Testis (tissue), 2 donors: ENCODE measurements at regions not wholly inside any gene's neighbourhood (a gene's known extent, or its start where the extent isn't known, plus 50 kb on each side); places are given as distances from the start of the nearest gene placed in this dataset.

ENCODE experiments used
- DNase-seq: peaks from one replicate; pipeline ENCODE4 v3.0.0-alpha.2; 2019
- H3K27ac ChIP-seq, 2 donors: fragments of 200-600 bp; sonication (generic); one replicate each; pipeline ENCODE4 v1.5.1; 2019
- H3K27me3 ChIP-seq: fragments of 200-600 bp; sonication (generic); one replicate; pipeline ENCODE4 v1.5.1; 2019
- H3K36me3 ChIP-seq: fragments of 200-600 bp; sonication (generic); one replicate; pipeline ENCODE4 v1.5.1; 2017; ENCODE audit warnings: low read depth; ENCODE audit errors: missing control alignments
- H3K4me1 ChIP-seq: fragments of 200-600 bp; sonication (generic); one replicate; pipeline ENCODE4 v1.5.1; 2019
- H3K4me3 ChIP-seq, 2 donors: fragments of 200-600 bp; sonication (generic); one replicate each; pipeline ENCODE4 v1.5.1; 2017 to 2019
- H3K9me3 ChIP-seq: fragments of 200-600 bp; sonication (generic); one replicate; pipeline ENCODE4 v1.5.1; 2017
- CTCF ChIP-seq, 3 experiments: fragments of 450-650 bp in 2 of 3; fragments of 200-600 bp in 1 of 3; sonication (generic) in 1 of 3; IDR thresholded peaks; one replicate each; pipeline ENCODE4 v1.5.1; 2016 to 2019; ENCODE audit warnings: antibody characterized with exemption in 3 of 3, mild to moderate bottlenecking in 2 of 3, moderate library complexity in 1 of 3
- POLR2A ChIP-seq: fragments of 450-650 bp; IDR thresholded peaks from one replicate; pipeline ENCODE4 v1.6.1; 2017; ENCODE audit warnings: antibody characterized with exemption, mild to moderate bottlenecking, moderate library complexity
- WGBS, 2 donors: methylation state at CpG; one replicate each; pipeline ENCODE4 v1.1.5; 2018; 5-methylcytosine and 5-hydroxymethylcytosine counted together
- intact Hi-C: fragments of 100-400 bp; cut with DNase I; formaldehyde crosslinking; loops from one replicate; pipeline ENCODE4 v1.15.1; 2023; ENCODE audit warnings: low total_unique reads

DNA sequence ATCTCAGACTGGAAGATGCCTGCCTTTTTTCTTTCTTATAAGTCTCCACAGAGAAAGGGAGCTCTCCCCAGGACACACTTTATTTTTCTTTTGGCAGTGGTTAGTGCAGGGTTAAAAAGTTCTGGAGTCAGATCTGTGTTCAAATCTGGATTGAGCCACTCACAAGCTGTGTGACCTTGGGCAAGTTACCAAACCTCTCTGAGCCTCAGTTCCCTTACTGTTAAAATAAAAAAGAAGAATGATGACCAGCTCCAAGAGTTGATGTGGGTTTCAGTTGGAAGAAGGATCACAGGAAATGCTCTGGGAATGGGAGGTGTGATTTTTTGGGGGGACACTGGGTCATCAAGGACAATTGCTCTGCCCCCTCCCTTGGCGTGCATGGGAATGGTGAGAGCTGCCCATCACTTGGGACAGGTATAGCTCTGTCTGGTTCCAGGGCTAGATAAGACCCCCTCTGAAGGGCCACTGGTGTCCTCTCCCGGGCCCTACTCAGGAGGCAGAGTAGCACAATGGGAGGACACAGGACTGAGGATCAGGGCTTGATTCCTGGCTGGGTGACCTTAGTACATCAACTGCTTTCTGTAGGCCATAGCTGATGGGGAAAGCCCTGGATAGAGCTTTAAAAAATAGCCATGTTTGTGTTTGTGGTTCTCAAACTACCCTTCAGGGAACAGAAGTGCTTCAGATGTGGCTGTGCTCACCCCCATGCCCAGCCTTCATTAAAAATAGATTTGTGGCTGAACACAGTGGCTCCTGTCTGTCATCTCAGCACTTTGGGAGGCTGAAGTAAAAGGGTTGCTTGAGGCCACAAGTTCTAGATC, 228.3 kb downstream of the MIAT start:
- DNase-seq, result no peak
- 44 to 68% methylated on average over 2 of the region's 2 CpGs for WGBS, 2 donors
- Histone ChIP-seq H3K9me3 (no peaks in the 10 kb centered on the region), H3K4me3 (no peak overlapping the region), H3K27me3 (no peaks in the 10 kb centered on the region), H3K27ac (no peak overlapping the region), H3K36me3 (no peaks in the 10 kb centered on the region), H3K4me1 (peaks cover 6% of the 10 kb centered on the region)
- TF ChIP-seq CTCF (IDR thresholded peaks at IDR 0.05), result no peak
- no peak for TF ChIP-seq POLR2A
- intact Hi-C loops, result no loop called here

GRCh38 chr22:26887456-26887855, 230.1 kb downstream of the MIAT start:
- DNase-seq, result no peak
- H3K9me3 ChIP-seq, result no peaks in the 10 kb centered on the region
- WGBS, 2 donors, result 61 to 75% methylated on average over 6 of the region's 6 CpGs
- peaks cover 6% of the 10 kb centered on the region for H3K4me1 ChIP-seq
- TF ChIP-seq CTCF (IDR thresholded peaks at IDR 0.05) (no peak), POLR2A (no peak)
- H3K4me3 ChIP-seq, result no peak overlapping the region
- no peaks in the 10 kb centered on the region for H3K36me3 ChIP-seq
- H3K27me3 ChIP-seq, result no peaks in the 10 kb centered on the region
- H3K27ac ChIP-seq, result no peak overlapping the region
- intact Hi-C loops, result no loop called here

DNA sequence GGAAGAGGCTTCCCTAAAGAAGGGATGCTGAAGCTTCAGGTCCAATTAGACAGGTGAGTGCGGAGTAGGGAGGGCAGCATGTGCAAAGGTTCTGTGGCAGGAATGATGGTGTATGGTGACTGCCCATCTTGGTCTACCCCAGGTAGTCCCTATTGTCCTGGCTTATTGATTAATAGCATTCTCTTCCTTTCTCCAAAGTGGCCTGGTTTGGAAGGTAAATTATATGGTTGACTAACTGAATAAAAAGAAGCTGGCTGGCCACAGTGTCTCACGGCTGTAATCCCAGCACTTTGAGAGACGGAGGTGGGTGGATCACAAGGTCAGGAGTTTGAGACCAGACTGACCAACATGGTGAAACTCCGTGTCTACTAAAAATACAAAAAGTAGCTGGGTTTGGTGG, 230.5 kb downstream of the MIAT start:
- TF ChIP-seq POLR2A (no peak), CTCF (IDR thresholded peaks at IDR 0.05) (no peak)
- H3K4me3 ChIP-seq, result no peak overlapping the region
- H3K27me3 ChIP-seq, result no peaks in the 10 kb centered on the region
- intact Hi-C loops, result no loop called here
- DNase-seq, result no peak
- H3K4me1 ChIP-seq, result peaks cover 6% of the 10 kb centered on the region
- WGBS, 2 donors, result 65 to 76% methylated on average over 4 of the region's 4 CpGs
- H3K27ac ChIP-seq, result no peak overlapping the region
- H3K36me3 ChIP-seq, result no peaks in the 10 kb centered on the region
- H3K9me3 ChIP-seq, result no peaks in the 10 kb centered on the region

DNA sequence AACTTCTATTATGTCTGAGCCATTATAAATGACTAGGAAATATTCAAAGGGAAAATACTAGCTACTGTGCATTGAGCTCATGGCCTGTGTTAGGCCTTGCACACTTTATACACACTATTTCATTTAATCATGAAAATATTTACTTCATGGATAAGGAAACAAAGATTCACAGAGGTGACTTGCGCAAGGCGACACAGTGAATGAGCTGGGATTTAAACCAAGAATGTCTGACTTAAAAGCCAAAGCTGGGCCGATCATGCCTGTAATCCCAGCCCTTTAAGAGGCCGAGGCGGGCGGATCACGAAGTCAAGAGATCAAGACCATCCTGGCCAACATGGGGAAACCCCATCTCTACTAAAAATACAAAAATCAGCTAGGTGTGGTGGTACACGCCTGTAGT, 231.5 kb downstream of the MIAT start:
- TF ChIP-seq POLR2A (no peak), CTCF (IDR thresholded peaks at IDR 0.05) (no peak)
- WGBS, 2 donors, result 89 to 98% methylated on average over 7 to 8 of the region's 8 CpGs
- H3K4me3 ChIP-seq, result no peak overlapping the region

DNA sequence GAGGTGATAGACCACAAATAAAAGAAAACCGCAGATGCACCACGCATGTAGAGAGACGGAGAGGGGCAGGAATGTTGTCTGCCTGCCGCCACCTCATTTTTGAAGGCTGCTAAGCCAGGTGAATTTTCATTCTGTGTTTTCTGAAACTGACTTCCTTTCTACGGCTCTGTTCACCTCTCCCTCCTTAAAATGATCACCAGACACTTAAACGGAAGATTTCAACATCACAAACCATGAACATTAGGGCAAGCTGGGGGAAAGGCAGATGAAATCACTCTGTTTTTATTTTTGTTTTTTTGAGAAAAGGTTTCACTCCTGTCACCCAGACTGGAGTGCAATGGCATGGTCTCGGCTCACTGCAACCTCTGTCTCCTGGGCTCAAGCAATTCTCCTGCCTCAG, 232.4 kb downstream of the MIAT start:
- Histone ChIP-seq H3K27ac (no peak overlapping the region), H3K4me1 (peaks cover 6% of the 10 kb centered on the region), H3K9me3 (no peaks in the 10 kb centered on the region), H3K27me3 (no peaks in the 10 kb centered on the region), H3K36me3 (no peaks in the 10 kb centered on the region), H3K4me3 (no peak overlapping the region)
- DNase-seq, result no peak
- TF ChIP-seq POLR2A (no peak), CTCF (IDR thresholded peaks at IDR 0.05) (no peak)
- 88 to 89% methylated on average over 7 of the region's 7 CpGs for WGBS, 2 donors
- intact Hi-C loops, result no loop called here

More for the DNA sequence above, 231.5 kb downstream of the MIAT start:
- no peaks in the 10 kb centered on the region for H3K9me3 ChIP-seq
- H3K27ac ChIP-seq, result no peak overlapping the region
- peaks cover 6% of the 10 kb centered on the region for H3K4me1 ChIP-seq
- no peaks in the 10 kb centered on the region for H3K36me3 ChIP-seq
- DNase-seq, result no peak
- H3K27me3 ChIP-seq, result no peaks in the 10 kb centered on the region
- intact Hi-C loops, result no loop called here
